Thyroid gland (tissue), 4 donors: ENCODE measurements at regions not wholly inside any gene's neighbourhood (a gene's known extent, or its start where the extent isn't known, plus 50 kb on each side); places are given as distances from the start of the nearest gene placed in this dataset.
"Not testable (repeated sequence)": the region's sequence is repeated elsewhere in the genome, so short reads cannot be mapped to it uniquely, and the experiment has no call there.

ENCODE experiments used
- DNase-seq, 2 donors: peaks; one replicate each; pipeline ENCODE4 v3.0.0-alpha.2; 2019
- H3K27ac ChIP-seq, 3 donors: fragments of 200-600 bp; sonication (generic); 1 replicate in 2 of 3; 2 replicates in 1 of 3; pipeline ENCODE4 v1.5.1; 2016 to 2019; ENCODE audit warnings: mild to moderate bottlenecking in 1 of 3, moderate library complexity in 1 of 3
- H3K27me3 ChIP-seq: fragments of 200-600 bp; sonication (generic); one replicate; pipeline ENCODE4 v1.5.1; 2019
- H3K36me3 ChIP-seq, 2 donors: fragments of 200-600 bp; sonication (generic); one replicate each; pipeline ENCODE4 v1.5.1; 2016 to 2019
- H3K4me1 ChIP-seq, 2 donors: fragments of 200-600 bp; sonication (generic); one replicate each; pipeline ENCODE4 v1.5.1; 2017 to 2019
- H3K4me3 ChIP-seq, 3 donors: fragments of 200-600 bp; sonication (generic); replicated peaks in 1 of 3; 1 replicate in 2 of 3; 2 replicates in 1 of 3; pipeline ENCODE4 v1.5.1; 2016; ENCODE audit warnings: mild to moderate bottlenecking in 1 of 3
- H3K9me3 ChIP-seq: fragments of 200-600 bp; sonication (generic); one replicate; pipeline ENCODE4 v1.5.1; 2017
- CTCF ChIP-seq, 6 experiments: fragments of 200-600 bp in 3 of 6; fragments of 450-650 bp in 3 of 6; sonication (generic) in 3 of 6; IDR thresholded peaks; one replicate each; pipeline ENCODE4 v1.5.1; 2016 to 2019; ENCODE audit warnings: antibody characterized with exemption in 6 of 6, mild to moderate bottlenecking in 2 of 6, inconsistent platforms in 1 of 6, moderate library complexity in 1 of 6
- POLR2A ChIP-seq, 2 donors: fragments of 450-650 bp; IDR thresholded peaks; one replicate each; pipeline ENCODE4 v1.6.1; 2017; ENCODE audit warnings: antibody characterized with exemption in 2 of 2, mild to moderate bottlenecking in 2 of 2, moderate library complexity in 1 of 2
- WGBS, 2 donors: methylation state at CpG; one replicate each; pipeline ENCODE4 v1.1.5; 2017; 5-methylcytosine and 5-hydroxymethylcytosine counted together
- intact Hi-C: fragments of 100-400 bp; cut with DNase I; formaldehyde crosslinking; loops from one replicate; pipeline ENCODE4 v1.15.1; 2023

- intact Hi-C loops: no loop called here
- no peaks in the 10 kb centered on the region for H3K9me3 ChIP-seq
- no peaks in the 10 kb centered on the region for H3K4me1 ChIP-seq
- no peak for DNase-seq
- no peaks in the 10 kb centered on the region for H3K36me3 ChIP-seq
- no peak overlapping the region for H3K4me3 ChIP-seq
- no peaks in the 10 kb centered on the region for H3K27me3 ChIP-seq
- TF ChIP-seq CTCF (IDR thresholded peaks at IDR 0.05) (no peak), POLR2A (IDR thresholded peaks at IDR 0.05) (no peak)
- 60 to 64% methylated on average over 2 of the region's 2 CpGs for WGBS, 2 donors
- no peak overlapping the region for H3K27ac ChIP-seq
Measured at GRCh38 chr19:28126135-28126898, 1086.6 kb downstream of the UQCRFS1 start.

GRCh38 chr19:28122734-28123133, 1090.2 kb downstream of the UQCRFS1 start:
- intact Hi-C loops: no loop called here
- Histone ChIP-seq H3K36me3 (no peaks in the 10 kb centered on the region), H3K27me3 (no peaks in the 10 kb centered on the region), H3K4me3 (no peak overlapping the region), H3K27ac (no peak overlapping the region), H3K4me1 (no peaks in the 10 kb centered on the region), H3K9me3 (no peaks in the 10 kb centered on the region)
- TF ChIP-seq CTCF (IDR thresholded peaks at IDR 0.05) (no peak), POLR2A (IDR thresholded peaks at IDR 0.05) (no peak)
- 89 to 92% methylated on average over 5 of the region's 5 CpGs for WGBS, 2 donors
- DNase-seq: no peak

GRCh38 chr19:28118235-28118634, 1094.7 kb downstream of the UQCRFS1 start:
- Histone ChIP-seq H3K4me1 (no peaks in the 10 kb centered on the region), H3K4me3 (no peak overlapping the region), H3K9me3 (no peaks in the 10 kb centered on the region), H3K36me3 (no peaks in the 10 kb centered on the region), H3K27ac (no peak overlapping the region), H3K27me3 (no peaks in the 10 kb centered on the region)
- WGBS, 2 donors: 48 to 64% methylated on average over 5 of the region's 5 CpGs
- TF ChIP-seq POLR2A (IDR thresholded peaks at IDR 0.05): no peak
- no peak for TF ChIP-seq CTCF (IDR thresholded peaks at IDR 0.05)
- intact Hi-C loops: no loop called here
- no peak for DNase-seq

- Histone ChIP-seq H3K27me3 (no peaks in the 10 kb centered on the region), H3K9me3 (no peaks in the 10 kb centered on the region), H3K4me1 (no peaks in the 10 kb centered on the region), H3K27ac (no peak overlapping the region), H3K36me3 (no peaks in the 10 kb centered on the region), H3K4me3 (no peak overlapping the region)
- no peak for TF ChIP-seq CTCF (IDR thresholded peaks at IDR 0.05)
- TF ChIP-seq POLR2A (IDR thresholded peaks at IDR 0.05): no peak
- intact Hi-C loops: no loop called here
- no peak for DNase-seq
Measured at GRCh38 chr19:28117143-28117542, 1095.8 kb downstream of the UQCRFS1 start.

- H3K27me3 ChIP-seq, H3K4me3 ChIP-seq, H3K36me3 ChIP-seq, H3K27ac ChIP-seq, H3K4me1 ChIP-seq, H3K9me3 ChIP-seq, intact Hi-C loops, DNase-seq: not testable (repeated sequence)
- WGBS, 2 donors: 97 to 98% methylated on average over 4 of the region's 4 CpGs
Measured at GRCh38 chr19:28116379-28116778, 1096.6 kb downstream of the UQCRFS1 start.
